ENCODE measurements at regions not wholly inside any gene's neighbourhood (a gene's known extent, or its start where the extent isn't known, plus 50 kb on each side); places are given as distances from the start of the nearest gene placed in this dataset.

DNA sequence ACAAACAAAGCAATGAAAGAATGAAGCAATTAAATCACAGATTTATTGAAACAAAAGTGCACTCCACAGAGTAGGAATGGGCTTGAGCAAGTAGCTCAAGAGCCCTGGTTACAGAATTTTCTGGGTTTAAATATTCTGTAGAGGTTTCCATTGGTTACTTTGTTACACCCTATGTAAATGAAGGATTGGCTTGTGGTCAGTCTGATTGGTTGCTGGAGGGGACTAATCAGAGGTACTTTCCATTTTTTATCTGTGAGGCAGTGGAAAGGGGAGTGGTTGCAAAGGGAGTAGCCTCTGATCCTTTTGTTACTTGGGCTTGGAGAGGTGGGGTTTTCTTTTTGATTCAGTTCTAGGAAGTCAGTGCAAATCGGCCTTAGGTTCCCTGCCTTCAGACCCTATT is 253.3 kb downstream of the ARL6IP6 start:
- TF ChIP-seq, protein P1, sequence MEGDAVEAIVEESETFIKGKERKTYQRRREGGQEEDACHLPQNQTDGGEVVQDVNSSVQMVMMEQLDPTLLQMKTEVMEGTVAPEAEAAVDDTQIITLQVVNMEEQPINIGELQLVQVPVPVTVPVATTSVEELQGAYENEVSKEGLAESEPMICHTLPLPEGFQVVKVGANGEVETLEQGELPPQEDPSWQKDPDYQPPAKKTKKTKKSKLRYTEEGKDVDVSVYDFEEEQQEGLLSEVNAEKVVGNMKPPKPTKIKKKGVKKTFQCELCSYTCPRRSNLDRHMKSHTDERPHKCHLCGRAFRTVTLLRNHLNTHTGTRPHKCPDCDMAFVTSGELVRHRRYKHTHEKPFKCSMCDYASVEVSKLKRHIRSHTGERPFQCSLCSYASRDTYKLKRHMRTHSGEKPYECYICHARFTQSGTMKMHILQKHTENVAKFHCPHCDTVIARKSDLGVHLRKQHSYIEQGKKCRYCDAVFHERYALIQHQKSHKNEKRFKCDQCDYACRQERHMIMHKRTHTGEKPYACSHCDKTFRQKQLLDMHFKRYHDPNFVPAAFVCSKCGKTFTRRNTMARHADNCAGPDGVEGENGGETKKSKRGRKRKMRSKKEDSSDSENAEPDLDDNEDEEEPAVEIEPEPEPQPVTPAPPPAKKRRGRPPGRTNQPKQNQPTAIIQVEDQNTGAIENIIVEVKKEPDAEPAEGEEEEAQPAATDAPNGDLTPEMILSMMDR (IDR thresholded peaks at IDR 0.05), result no peak
- TF ChIP-seq POLR2A (IDR thresholded peaks at IDR 0.05), result no peak
